ENCODE measurements at regions not wholly inside any gene's neighbourhood (a gene's known extent, or its start where the extent isn't known, plus 50 kb on each side); places are given as distances from the start of the nearest gene placed in this dataset.
A peak's percentile ranks its signal among the peaks of the same experiment; 100 is the strongest.

DNA sequence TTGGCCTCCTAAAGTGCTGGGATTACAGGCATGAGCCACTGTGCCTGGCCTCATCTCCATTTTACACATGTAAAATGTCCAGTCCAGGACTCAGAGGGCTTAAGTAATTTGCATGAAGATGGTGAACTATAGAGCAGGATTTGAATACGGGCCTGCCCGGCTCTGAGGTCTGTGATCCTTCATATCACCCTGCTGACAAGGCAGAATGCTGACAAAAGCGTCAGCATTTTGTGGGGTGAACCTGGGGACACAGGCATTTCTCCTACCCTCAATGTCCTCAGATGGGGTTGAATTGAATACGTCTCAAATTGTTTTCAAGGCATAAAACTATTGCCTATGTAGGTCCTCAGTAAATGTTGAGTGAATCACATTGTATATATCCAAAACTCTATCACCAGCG lies 57.2 kb upstream of the GATA6 start:
- TF ChIP-seq FOS (IDR thresholded peaks at IDR 0.05; ENCODE audit: low read depth, low read length) (no peak), MAFK (IDR thresholded peaks at IDR 0.05; ENCODE audit: low read depth, low read length) (0 out of 2 replicates have a peak, but pooled peaks have one; percentile 16)
- Histone ChIP-seq H3K56ac (ENCODE audit: extremely low read depth, insufficient read depth, low read length) (no peak overlapping the region), H3K4me3 (ENCODE audit: insufficient read depth, low read depth, low read length) (no peak overlapping the region), H3K4me1 (ENCODE audit: control insufficient read depth, insufficient read depth, low read length) (no peaks in the 10 kb centered on the region), H4K5ac (ENCODE audit: low read depth, low read length) (no peak overlapping the region), H2BK20ac (ENCODE audit: low read depth, low read length) (no peak overlapping the region), H4K8ac (ENCODE audit: low read depth in 2 of 2, low read length in 2 of 2) (no peak overlapping the region), H3K36me3 (ENCODE audit: control insufficient read depth, insufficient read depth, low read length) (no peaks in the 10 kb centered on the region), H4K91ac (ENCODE audit: insufficient read depth, low read depth, low read length) (no peak overlapping the region), H3K79me1 (ENCODE audit: low read depth in 1 of 2, low read length in 2 of 2) (no peaks in the 10 kb centered on the region), H3K9ac (ENCODE audit: low read depth, low read length) (no peak overlapping the region), H3K18ac (ENCODE audit: low read depth, low read length) (no peak overlapping the region), H2AK5ac (ENCODE audit: low read depth, low read length) (no peak overlapping the region), H3K27me3 (ENCODE audit: control insufficient read depth, insufficient read depth, low read length) (peaks cover 29% of the 10 kb centered on the region), H3K23ac (ENCODE audit: low read depth, low read length) (no peak overlapping the region), H3K9me1 (ENCODE audit: insufficient read depth, low read length) (no peaks in the 10 kb centered on the region), H3K4ac (ENCODE audit: low read depth, low read length) (no peak overlapping the region), H2AFZ (replicated peaks; ENCODE audit: low read length, poor library complexity) (no peak overlapping the region), H3K4me2 (ENCODE audit: low read depth, low read length) (no peak overlapping the region), H3K9me3 (ENCODE audit: control insufficient read depth, insufficient read depth, low read length) (no peaks in the 10 kb centered on the region), H2BK5ac (ENCODE audit: low read depth, low read length, poor library complexity, severe bottlenecking) (no peak overlapping the region), H3K27ac (ENCODE audit: insufficient read depth, low read length) (no peak overlapping the region), H2BK15ac (ENCODE audit: low read depth, low read length) (no peak overlapping the region), H4K20me1 (ENCODE audit: insufficient read depth, low read length) (no peaks in the 10 kb centered on the region), H2BK120ac (ENCODE audit: low read depth, low read length) (no peak overlapping the region), H3K14ac (replicated peaks; ENCODE audit: low read depth, low read length) (no peak overlapping the region), H2AK9ac (replicated peaks; ENCODE audit: low read depth, low read length, poor library complexity) (no peak overlapping the region)
- CTCF ChIA-PET = no interaction called here
- DNase-seq (no peak), ATAC-seq (ENCODE audit: low read depth) (no peak)
- POLR2A ChIA-PET (ENCODE audit: unreplicated experiment) = interaction anchor here (0.6 kb wide), 1 partner anchor 16 kb away, joined by 4 read pairs; no protein-coding TSS in a partner anchor
- BruUV-seq (replicated peaks) = no TSS peak
- no CpG with 5 or more reads among the region's 5 CpGs for WGBS, 2 experiments (ENCODE audit: extremely low coverage in 2 of 2, insufficient read length in 1 of 2)
- in situ Hi-C loops (cut with MboI; ENCODE audit: low sequenced_read_pairs) = no loop called here
- intact Hi-C loops (cut with micrococcal nuclease) = no loop called here
- dilution Hi-C loops (cut with HindIII; ENCODE audit: low sequenced_read_pairs, unreplicated experiment) = no loop called here

All from IMR-90 (cell line).